Astrocyte (in vitro differentiated cells and primary cell): ENCODE measurements at regions not wholly inside any gene's neighbourhood (a gene's known extent, or its start where the extent isn't known, plus 50 kb on each side); places are given as distances from the start of the nearest gene placed in this dataset.

Source experiments
- DNase-seq: peaks from one replicate; pipeline ENCODE4 v3.0.0-alpha.2; 2010; ENCODE audit warnings: low read depth
- FAIRE-seq: peaks from 2 replicates; lab custom pipeline; 2011; peaks lifted over from hg19 to GRCh38; lab: Jason Lieb, UNC
- H2AFZ ChIP-seq: 2 replicates; pipeline ENCODE4 v1.6.0; 2012; ENCODE audit warnings: low read depth, low read length, inconsistent platforms
- H3K27ac ChIP-seq: 2 replicates; pipeline ENCODE4 v1.5.1; 2011; ENCODE audit warnings: low read depth, low read length, inconsistent platforms
- H3K27me3 ChIP-seq: 2 replicates; pipeline ENCODE4 v1.6.0; 2011; ENCODE audit warnings: low read length, inconsistent platforms; ENCODE audit not compliant: insufficient read depth
- H3K36me3 ChIP-seq: 2 replicates; pipeline ENCODE4 v1.5.1; 2011; ENCODE audit warnings: low read length, inconsistent platforms; ENCODE audit not compliant: insufficient read depth
- H3K4me1 ChIP-seq: 2 replicates; pipeline ENCODE4 v1.5.1; 2011; ENCODE audit warnings: low read length, inconsistent platforms; ENCODE audit not compliant: insufficient read depth
- H3K4me2 ChIP-seq: 2 replicates; pipeline ENCODE4 v1.6.0; 2012; ENCODE audit warnings: low read length, inconsistent platforms
- H3K4me3 ChIP-seq: 2 replicates; pipeline ENCODE4 v1.5.1; 2011; ENCODE audit warnings: low read depth, mild to moderate bottlenecking, low read length, inconsistent platforms; ENCODE audit not compliant: insufficient read depth
- H3K79me2 ChIP-seq: 2 replicates; pipeline ENCODE4 v1.6.0; 2012; ENCODE audit warnings: mild to moderate bottlenecking, low read length, inconsistent platforms; ENCODE audit not compliant: insufficient read depth
- H3K9ac ChIP-seq: 2 replicates; pipeline ENCODE4 v1.6.0; 2012; ENCODE audit warnings: mild to moderate bottlenecking, low read length, inconsistent platforms
- H3K9me3 ChIP-seq: 2 replicates; pipeline ENCODE4 v1.5.1; 2012; ENCODE audit warnings: low read depth, mild to moderate bottlenecking, low read length, inconsistent platforms; ENCODE audit not compliant: insufficient read depth
- H4K20me1 ChIP-seq: 2 replicates; pipeline ENCODE4 v1.6.0; 2012; ENCODE audit warnings: low read length, inconsistent platforms; ENCODE audit not compliant: insufficient read depth
- H3K27ac Mint-ChIP-seq: one replicate; pipeline ENCODE4 v1.8.0; 2021; ENCODE audit warnings: mild to moderate bottlenecking, mixed read lengths; ENCODE audit not compliant: unreplicated experiment
- H3K27me3 Mint-ChIP-seq: one replicate; pipeline ENCODE4 v1.8.0; 2021; ENCODE audit warnings: low read depth, mixed read lengths; ENCODE audit not compliant: unreplicated experiment
- H3K36me3 Mint-ChIP-seq: one replicate; pipeline ENCODE4 v1.8.0; 2021; ENCODE audit warnings: low read depth, mixed read lengths; ENCODE audit not compliant: unreplicated experiment
- H3K4me1 Mint-ChIP-seq: one replicate; pipeline ENCODE4 v1.8.0; 2021; ENCODE audit warnings: low read depth, mixed read lengths; ENCODE audit not compliant: unreplicated experiment
- H3K4me3 Mint-ChIP-seq: one replicate; pipeline ENCODE4 v1.8.0; 2021; ENCODE audit warnings: mild to moderate bottlenecking, moderate library complexity, mixed read lengths; ENCODE audit not compliant: unreplicated experiment
- H3K9me3 Mint-ChIP-seq: one replicate; pipeline ENCODE4 v1.8.0; 2021; ENCODE audit warnings: mild to moderate bottlenecking, mixed read lengths; ENCODE audit not compliant: unreplicated experiment
- CTCF ChIP-seq: IDR thresholded peaks from 2 replicates; pipeline ENCODE4 v1.5.1; 2011; ENCODE audit warnings: low read depth, mild to moderate bottlenecking, inconsistent platforms, low read length, moderate library complexity; ENCODE audit not compliant: insufficient read depth
- EZH2 ChIP-seq: IDR thresholded peaks from 2 replicates; pipeline ENCODE4 v1.6.1; 2012; ENCODE audit warnings: mild to moderate bottlenecking, low read length, inconsistent platforms; ENCODE audit not compliant: insufficient read depth

GRCh38 chr3:56985878-56986277 lies 74.6 kb upstream of the SPATA12 start:
- Histone ChIP-seq H4K20me1 (no peaks in the 10 kb centered on the region), H3K4me3 (no peak overlapping the region), H3K4me1 (peaks cover 18% of the 10 kb centered on the region), H3K36me3 (no peaks in the 10 kb centered on the region), H3K9me3 (no peaks in the 10 kb centered on the region), H2AFZ (no peak overlapping the region), H3K27me3 (peaks cover 6% of the 10 kb centered on the region), H3K27ac (no peak overlapping the region), H3K4me2 (peak overlapping the region; percentile 9), H3K9ac (no peak overlapping the region), H3K79me2 (no peaks in the 10 kb centered on the region)
- peaks cover 5% of the 10 kb centered on the region for H3K36me3 Mint-ChIP-seq
- DNase-seq (peak; percentile 37), FAIRE-seq (no peak)
- peaks cover 16% of the 10 kb centered on the region for H3K4me1 Mint-ChIP-seq
- no peak for TF ChIP-seq EZH2
- no peak for TF ChIP-seq CTCF
- no peak overlapping the region for H3K27ac Mint-ChIP-seq
- no peak overlapping the region for H3K4me3 Mint-ChIP-seq
- H3K27me3 Mint-ChIP-seq: peaks cover 17% of the 10 kb centered on the region
- H3K9me3 Mint-ChIP-seq: no peaks in the 10 kb centered on the region

- peaks cover 20% of the 10 kb centered on the region for H3K4me1 Mint-ChIP-seq
- Histone ChIP-seq H2AFZ (no peak overlapping the region), H3K79me2 (no peaks in the 10 kb centered on the region), H3K4me3 (no peak overlapping the region), H3K4me2 (peak overlapping the region; percentile 9), H3K9me3 (no peaks in the 10 kb centered on the region), H3K4me1 (peaks cover 22% of the 10 kb centered on the region), H3K27me3 (peaks cover 6% of the 10 kb centered on the region), H3K27ac (no peak overlapping the region), H4K20me1 (no peaks in the 10 kb centered on the region), H3K9ac (no peak overlapping the region), H3K36me3 (no peaks in the 10 kb centered on the region)
- FAIRE-seq (no peak), DNase-seq (no peak)
- H3K4me3 Mint-ChIP-seq: no peak overlapping the region
- no peak overlapping the region for H3K27ac Mint-ChIP-seq
- peaks cover 15% of the 10 kb centered on the region for H3K27me3 Mint-ChIP-seq
- H3K36me3 Mint-ChIP-seq: peaks cover 5% of the 10 kb centered on the region
- no peaks in the 10 kb centered on the region for H3K9me3 Mint-ChIP-seq
- TF ChIP-seq CTCF (no peak), EZH2 (no peak)
Measured at GRCh38 chr3:56985460-56985859, 75.0 kb upstream of the SPATA12 start.

- DNase-seq: no peak
- Histone ChIP-seq H3K27me3 (no peaks in the 10 kb centered on the region), H3K9me3 (no peaks in the 10 kb centered on the region), H3K36me3 (no peaks in the 10 kb centered on the region), H3K9ac (no peak overlapping the region), H3K4me1 (peaks cover 24% of the 10 kb centered on the region), H4K20me1 (no peaks in the 10 kb centered on the region), H3K4me3 (no peak overlapping the region), H2AFZ (no peak overlapping the region), H3K27ac (no peak overlapping the region), H3K79me2 (no peaks in the 10 kb centered on the region), H3K4me2 (no peak overlapping the region)
- TF ChIP-seq EZH2: no peak
- TF ChIP-seq CTCF: no peak
- FAIRE-seq: no peak
- peaks cover 20% of the 10 kb centered on the region for H3K4me1 Mint-ChIP-seq
- no peaks in the 10 kb centered on the region for H3K9me3 Mint-ChIP-seq
- no peak overlapping the region for H3K27ac Mint-ChIP-seq
- H3K4me3 Mint-ChIP-seq: no peak overlapping the region
- H3K36me3 Mint-ChIP-seq: peaks cover 5% of the 10 kb centered on the region
- H3K27me3 Mint-ChIP-seq: peaks cover 2% of the 10 kb centered on the region
Measured at GRCh38 chr3:56983427-56983826, 77.0 kb upstream of the SPATA12 start.
